ENCODE measurements at regions not wholly inside any gene's neighbourhood (a gene's known extent, or its start where the extent isn't known, plus 50 kb on each side); places are given as distances from the start of the nearest gene placed in this dataset.

- no peak for DNase-seq (ENCODE audit: low spot score)
Measured at GRCh38 chr11:95717314-95717713, 72.3 kb downstream of the FAM76B start.

GRCh38 chr11:95716266-95716665, 73.3 kb downstream of the FAM76B start:
- no peak for DNase-seq (ENCODE audit: low spot score)

- no peak for DNase-seq (ENCODE audit: low spot score)
Measured at GRCh38 chr11:95715777-95716241, 73.8 kb downstream of the FAM76B start.

DNA sequence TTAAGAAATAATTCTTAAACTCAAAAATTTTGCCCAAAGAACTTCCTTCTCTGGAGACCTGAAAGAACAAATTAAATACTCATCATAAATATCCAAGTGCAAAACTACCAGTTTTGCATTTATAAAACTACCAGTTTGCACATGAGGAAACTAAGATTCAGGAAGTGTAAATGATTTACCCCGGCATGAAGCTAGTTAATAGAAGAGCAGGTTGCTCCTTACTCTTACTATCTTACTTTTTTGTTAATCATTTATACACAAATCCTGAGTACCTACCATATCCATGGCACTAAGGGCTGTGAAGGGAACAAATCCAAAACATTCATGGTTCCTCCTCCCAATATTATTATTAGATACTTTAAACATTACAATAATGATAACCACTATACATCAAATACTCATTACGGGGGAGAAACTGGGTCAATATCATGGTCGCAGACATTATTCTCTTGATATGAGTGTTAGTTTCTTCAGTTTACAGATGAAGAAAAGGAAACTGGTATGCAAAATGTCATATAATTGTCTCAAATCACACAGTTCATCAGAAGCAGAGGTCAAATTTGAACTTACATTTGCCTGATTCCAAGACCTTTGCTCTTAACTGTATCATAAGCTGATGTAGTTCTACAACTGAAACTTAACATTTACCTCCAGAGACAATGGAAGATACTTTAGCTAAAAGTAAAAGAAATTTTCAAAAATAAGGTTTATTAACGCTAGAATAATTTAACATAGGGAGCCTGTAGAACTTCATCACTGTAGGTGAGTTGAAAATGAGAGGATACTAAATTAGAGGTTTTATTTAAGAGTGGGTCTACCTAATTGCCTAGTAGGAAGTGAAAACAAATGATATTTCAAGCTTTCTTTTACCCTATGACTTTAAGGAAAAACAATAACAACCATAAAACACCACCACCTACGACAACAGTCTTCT, 74.5 kb downstream of the FAM76B start:
- DNase-seq (ENCODE audit: low spot score) = no peak

- DNase-seq (ENCODE audit: low spot score) = no peak
Measured at GRCh38 chr11:95713428-95713827, 76.2 kb downstream of the FAM76B start.

- DNase-seq (ENCODE audit: low spot score) = no peak
Measured at GRCh38 chr11:95711945-95712221, 77.7 kb downstream of the FAM76B start.

GRCh38 chr11:95711162-95711944, 78.2 kb downstream of the FAM76B start:
- DNase-seq (ENCODE audit: low spot score) = no peak

DNA sequence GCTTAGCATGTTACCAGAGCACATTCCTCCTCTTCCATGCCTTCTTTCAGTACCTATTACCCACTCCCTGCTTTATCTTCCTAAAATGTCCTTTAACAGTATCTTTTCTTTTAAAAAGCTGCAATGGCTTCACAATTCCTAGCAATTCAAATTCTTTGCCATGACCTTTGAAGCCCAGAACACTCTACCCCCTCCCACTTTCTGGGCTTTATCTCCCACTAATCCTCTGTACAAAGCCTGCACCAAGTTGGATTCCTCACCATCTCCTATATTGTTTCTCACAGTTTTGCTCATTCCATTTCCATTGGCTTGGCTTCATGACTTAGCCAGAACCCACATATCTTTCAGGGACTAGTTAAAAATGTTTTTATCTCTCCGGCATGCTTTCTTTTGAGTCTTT, 80.9 kb downstream of the FAM76B start:
- no peak for DNase-seq (ENCODE audit: low spot score)

DNA sequence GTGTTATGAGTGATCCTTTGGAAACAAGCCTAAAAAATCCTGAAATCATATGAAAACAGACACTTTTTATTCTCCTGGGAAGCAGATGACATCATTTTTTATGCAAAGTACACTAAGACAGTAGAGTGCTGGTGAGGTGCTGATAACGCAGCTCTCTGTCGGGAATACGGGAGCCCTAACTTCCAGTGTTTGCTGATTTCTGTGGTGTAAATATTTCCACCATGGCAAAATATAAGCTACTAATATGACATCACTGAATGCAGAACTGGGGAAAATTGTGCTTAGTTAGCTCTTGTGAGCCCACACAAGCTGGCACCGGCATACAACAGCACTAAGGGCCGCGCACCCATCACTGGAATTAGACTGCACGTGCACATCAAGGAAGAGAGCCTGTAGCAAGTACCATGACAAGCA, 82.6 kb downstream of the FAM76B start:
- DNase-seq (ENCODE audit: low spot score) = no peak

DNA sequence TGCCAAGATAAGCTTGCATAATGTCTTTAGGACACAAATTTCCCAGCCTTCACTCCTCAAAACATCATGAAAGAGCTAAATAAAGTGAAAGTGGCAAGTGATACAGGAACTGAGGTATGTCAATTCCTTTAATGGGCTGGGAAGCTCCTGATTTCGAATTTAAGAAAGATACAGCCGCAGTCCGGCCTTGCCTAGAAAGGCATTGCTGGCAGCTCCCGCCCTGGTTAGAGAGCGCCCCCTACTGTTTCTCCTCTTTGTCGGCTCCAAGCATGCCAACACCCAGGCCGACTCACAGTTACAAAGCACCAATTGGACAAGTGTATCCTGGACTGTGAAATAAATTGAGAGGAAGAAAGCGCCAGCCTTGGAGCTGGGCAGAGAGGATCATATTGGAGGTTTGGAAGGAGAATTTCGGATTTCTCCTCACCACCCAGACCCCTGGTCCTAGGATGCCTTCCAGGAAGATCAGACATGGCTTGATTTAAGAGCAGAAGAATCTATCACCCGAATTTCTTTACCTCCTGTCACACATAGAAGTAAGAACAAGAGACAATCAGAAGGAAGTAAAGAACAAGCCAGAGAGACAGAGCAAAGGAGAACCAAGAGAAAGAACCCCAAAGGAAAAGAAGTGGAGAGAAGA, 84.0 kb downstream of the FAM76B start:
- peak; percentile 90 for DNase-seq (ENCODE audit: low spot score)

DNA sequence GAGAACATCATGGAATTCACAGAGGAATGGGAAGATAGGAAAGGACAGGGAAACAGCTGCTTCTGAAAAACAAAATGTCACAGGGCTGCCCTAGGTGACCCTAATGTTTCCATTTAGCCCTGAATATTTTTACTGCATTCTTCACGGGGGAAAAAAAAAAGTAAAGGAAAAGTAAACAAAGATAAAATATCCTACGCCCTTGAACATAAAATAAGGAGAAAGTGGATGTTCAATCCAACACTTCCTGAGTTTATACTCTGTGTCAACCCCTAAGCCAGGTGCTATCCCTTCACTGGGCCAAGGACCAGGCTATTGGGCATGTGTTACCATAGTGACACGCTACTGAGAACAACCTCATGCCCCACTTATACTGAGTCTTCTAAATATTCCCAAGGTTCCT, 84.7 kb downstream of the FAM76B start:
- DNase-seq (ENCODE audit: low spot score) = no peak

DNA sequence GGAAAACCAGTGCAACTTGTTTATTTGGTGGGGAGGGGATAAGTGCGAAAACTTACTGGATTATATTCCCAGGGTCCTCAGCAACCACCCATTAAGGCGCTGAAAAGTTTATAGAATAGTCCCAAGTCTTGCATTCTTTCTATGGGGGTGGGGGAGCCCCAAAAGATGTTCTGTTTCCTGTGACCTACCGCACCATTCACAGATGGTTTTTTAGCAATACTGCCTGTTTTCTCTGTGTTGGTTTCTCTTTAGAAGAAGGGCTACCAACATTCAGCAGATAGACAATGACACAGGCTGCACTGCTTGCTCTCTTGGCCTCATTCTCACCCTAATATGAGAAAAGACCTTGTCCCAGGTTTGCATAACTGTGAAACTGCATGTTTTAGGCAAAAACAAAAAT, 86.5 kb downstream of the FAM76B start:
- no peak for DNase-seq (ENCODE audit: low spot score)

DNA sequence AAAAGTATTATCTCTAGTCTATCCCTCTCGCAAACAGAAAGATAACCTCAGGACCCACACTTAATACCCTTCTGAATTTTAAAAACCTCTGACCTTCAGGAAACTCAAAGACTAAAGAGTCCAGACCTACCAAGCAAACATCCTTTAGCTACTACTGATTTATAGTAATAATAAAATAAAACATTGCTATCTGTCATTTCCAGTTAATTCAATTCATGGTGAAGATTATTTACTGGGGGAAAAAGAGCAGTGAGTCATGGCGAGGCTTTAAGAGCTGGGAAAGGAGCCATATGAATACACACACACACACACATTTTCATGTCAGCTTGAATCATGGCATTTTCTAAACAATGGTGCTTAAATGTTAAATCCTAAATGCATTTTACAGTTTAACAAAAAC, 87.1 kb downstream of the FAM76B start:
- no peak for DNase-seq (ENCODE audit: low spot score)

GRCh38 chr11:95700471-95700817, 89.1 kb downstream of the FAM76B start:
- no peak for DNase-seq (ENCODE audit: low spot score)

- no peak for DNase-seq (ENCODE audit: low spot score)
Measured at GRCh38 chr11:95699631-95700470, 89.7 kb downstream of the FAM76B start.

GRCh38 chr11:95698676-95699557, 90.7 kb downstream of the FAM76B start:
- DNase-seq (ENCODE audit: low spot score) = no peak

DNA sequence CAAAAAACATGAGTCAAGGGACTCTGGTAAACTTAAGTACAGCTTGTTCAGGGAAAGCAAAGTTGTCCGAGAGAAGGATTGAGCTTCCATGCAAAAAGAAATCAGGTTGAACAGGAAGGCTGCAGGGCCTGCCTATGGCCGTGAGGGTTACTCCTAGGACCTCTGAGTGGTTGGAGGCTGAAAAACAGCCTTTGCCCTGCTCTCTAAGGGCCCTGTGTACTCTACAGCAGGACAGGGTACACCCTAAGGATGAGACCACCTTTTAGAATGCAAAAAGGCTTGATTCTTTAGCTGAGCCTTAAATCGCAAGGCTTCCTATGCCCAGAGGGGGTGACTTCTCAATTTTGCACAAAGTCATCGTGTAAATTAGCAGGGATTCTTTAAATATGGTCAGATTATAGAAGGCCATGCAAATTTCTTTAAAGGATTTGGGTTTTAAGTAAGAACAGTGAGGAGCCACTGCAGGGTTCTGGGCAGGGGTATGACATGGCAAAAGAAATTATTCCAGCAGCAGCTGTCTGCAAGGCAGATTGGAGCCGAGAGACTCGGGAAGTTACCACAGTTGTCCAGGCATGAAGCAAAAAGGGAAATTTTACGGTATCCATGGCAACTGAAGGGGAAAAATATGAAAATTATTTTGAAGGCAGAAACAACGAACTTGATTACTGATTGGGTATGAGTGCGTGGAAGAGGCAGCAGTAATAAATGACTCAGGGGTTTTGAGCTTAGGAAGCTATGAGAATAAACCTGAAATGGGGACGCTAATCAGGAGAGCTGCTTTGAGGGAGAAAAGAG, 91.8 kb downstream of the FAM76B start:
- DNase-seq (ENCODE audit: low spot score) = no peak

- DNase-seq (ENCODE audit: low spot score) = no peak
Measured at GRCh38 chr11:95695181-95695580, 94.4 kb downstream of the FAM76B start.

DNA sequence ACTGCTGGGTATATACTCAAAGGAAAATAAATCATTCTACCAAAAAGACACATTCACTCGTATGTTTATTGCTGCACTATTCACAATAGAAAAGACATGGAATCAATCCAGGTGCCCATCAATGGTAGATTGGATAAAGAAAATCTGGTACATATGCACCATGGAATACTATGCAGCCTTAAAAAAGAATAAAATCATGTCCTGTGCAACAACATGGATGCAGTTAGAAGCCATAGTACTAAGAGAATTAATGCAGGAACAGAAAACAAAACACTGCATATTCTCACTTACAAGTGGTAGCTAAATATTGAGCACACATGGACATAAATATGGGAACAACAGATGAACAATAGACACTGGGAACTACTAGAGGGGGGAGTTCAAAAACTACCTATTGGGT, 96.3 kb downstream of the FAM76B start:
- DNase-seq (ENCODE audit: low spot score) = no peak

Measured in ecto neural progenitor cell (in vitro differentiated cells).